H1 (cell line): ENCODE measurements at regions not wholly inside any gene's neighbourhood (a gene's known extent, or its start where the extent isn't known, plus 50 kb on each side); places are given as distances from the start of the nearest gene placed in this dataset.

Experiments used
- CEBPB ChIP-seq: IDR thresholded peaks from 2 replicates; pipeline ENCODE4 v1.6.1; 2012; ENCODE audit warnings: low read depth, low read length
- TAF7 ChIP-seq: optimal IDR thresholded peaks from 2 replicates; pipeline ENCODE3; 2011; ENCODE audit warnings: low read depth, mild to moderate bottlenecking, inconsistent platforms, low read length, moderate library complexity, borderline replicate concordance
- TF ChIP-seq, protein P1 (sequence below), 3 experiments: IDR thresholded peaks; 1 replicate in 2 of 3; 2 replicates in 1 of 3; pipeline versions ENCODE4 v1.5.1 to v1.6.1; 2011; ENCODE audit warnings: low read length in 3 of 3, mild to moderate bottlenecking in 3 of 3, inconsistent platforms in 2 of 3, low read depth in 1 of 3, moderate library complexity in 1 of 3; ENCODE audit not compliant: insufficient read depth in 1 of 3; ENCODE audit errors: control extremely low read depth in 1 of 3
- TF ChIP-seq, protein P2 (sequence below): IDR thresholded peaks from 2 replicates; pipeline ENCODE4 v1.6.1; 2011; ENCODE audit warnings: low read length, improper control_type of control experiment

DNA sequence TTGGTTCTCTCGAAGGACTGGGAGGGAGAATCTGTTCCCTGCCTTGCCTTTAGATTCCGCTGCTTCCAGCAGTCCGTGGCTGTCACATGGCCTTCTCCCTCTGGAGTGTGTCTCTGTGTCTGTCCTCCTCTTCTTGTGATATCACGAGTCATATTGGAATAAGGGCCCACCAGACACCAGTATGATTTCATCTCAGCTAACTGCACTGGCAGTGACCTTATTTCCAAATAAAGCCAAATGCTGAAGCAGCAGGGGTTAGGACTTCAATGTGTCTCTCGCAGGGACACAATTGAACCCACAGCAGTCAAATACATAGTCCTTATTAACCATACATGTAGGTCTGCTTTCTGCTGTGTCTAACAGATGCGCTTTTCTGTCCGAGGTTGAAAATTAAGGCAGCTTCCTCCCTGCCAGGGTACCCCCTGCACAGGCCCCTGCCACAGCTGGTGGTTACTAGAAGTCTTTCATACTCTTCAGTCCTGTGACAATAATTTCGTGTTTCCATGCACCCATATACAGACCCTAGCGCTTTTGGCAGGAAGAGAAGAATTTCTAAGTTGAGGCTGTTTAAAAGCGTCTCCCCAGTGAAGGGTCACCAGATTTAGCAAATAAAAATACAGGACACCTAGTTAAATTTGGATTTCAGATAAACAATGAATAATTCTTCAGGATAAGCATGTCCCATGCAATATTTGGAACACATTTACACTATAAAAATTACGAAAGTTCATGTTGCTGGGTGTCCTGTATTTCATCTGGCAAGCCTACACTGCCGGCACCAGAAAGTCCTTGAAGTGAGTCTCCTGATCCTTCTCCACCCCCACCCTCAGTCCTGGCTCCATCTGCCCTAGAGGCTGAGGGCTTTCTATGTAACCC lies 182.1 kb downstream of the ETS2 start:
- TF ChIP-seq TAF7 (no peak), CEBPB (no peak)
- TF ChIP-seq, protein P1, sequence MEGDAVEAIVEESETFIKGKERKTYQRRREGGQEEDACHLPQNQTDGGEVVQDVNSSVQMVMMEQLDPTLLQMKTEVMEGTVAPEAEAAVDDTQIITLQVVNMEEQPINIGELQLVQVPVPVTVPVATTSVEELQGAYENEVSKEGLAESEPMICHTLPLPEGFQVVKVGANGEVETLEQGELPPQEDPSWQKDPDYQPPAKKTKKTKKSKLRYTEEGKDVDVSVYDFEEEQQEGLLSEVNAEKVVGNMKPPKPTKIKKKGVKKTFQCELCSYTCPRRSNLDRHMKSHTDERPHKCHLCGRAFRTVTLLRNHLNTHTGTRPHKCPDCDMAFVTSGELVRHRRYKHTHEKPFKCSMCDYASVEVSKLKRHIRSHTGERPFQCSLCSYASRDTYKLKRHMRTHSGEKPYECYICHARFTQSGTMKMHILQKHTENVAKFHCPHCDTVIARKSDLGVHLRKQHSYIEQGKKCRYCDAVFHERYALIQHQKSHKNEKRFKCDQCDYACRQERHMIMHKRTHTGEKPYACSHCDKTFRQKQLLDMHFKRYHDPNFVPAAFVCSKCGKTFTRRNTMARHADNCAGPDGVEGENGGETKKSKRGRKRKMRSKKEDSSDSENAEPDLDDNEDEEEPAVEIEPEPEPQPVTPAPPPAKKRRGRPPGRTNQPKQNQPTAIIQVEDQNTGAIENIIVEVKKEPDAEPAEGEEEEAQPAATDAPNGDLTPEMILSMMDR (IDR thresholded peaks at IDR 0.05; ENCODE audit: control extremely low read depth in 1 of 3, insufficient read depth in 1 of 3, low read depth in 1 of 3, low read length in 3 of 3): no peak
- TF ChIP-seq, protein P2, sequence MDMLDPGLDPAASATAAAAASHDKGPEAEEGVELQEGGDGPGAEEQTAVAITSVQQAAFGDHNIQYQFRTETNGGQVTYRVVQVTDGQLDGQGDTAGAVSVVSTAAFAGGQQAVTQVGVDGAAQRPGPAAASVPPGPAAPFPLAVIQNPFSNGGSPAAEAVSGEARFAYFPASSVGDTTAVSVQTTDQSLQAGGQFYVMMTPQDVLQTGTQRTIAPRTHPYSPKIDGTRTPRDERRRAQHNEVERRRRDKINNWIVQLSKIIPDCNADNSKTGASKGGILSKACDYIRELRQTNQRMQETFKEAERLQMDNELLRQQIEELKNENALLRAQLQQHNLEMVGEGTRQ: no peak
